ENCODE measurements at regions not wholly inside any gene's neighbourhood (a gene's known extent, or its start where the extent isn't known, plus 50 kb on each side); places are given as distances from the start of the nearest gene placed in this dataset.

- ATAC-seq (ENCODE audit: low read depth) (no peak), DNase-seq (ENCODE audit: low spot score) (no peak)
- H3K27ac ChIP-seq (ENCODE audit: poor library complexity, severe bottlenecking) = no peak overlapping the region
- peaks cover 5% of the 10 kb centered on the region for H3K4me1 ChIP-seq (ENCODE audit: insufficient read depth, poor library complexity, severe bottlenecking)
- no peak for TF ChIP-seq CTCF (IDR thresholded peaks at IDR 0.05; ENCODE audit: poor library complexity, severe bottlenecking)
- no peaks in the 10 kb centered on the region for H3K36me3 ChIP-seq (ENCODE audit: low read depth)
- H3K4me3 ChIP-seq (ENCODE audit: severe bottlenecking) = no peak overlapping the region
- no peaks in the 10 kb centered on the region for H3K9me3 ChIP-seq (ENCODE audit: severe bottlenecking)
- no peaks in the 10 kb centered on the region for H3K27me3 ChIP-seq (ENCODE audit: insufficient read depth, poor library complexity, severe bottlenecking)
Observed at GRCh38 chr1:57820356-57821095, 396.7 kb upstream of the DAB1 start.

- ATAC-seq (ENCODE audit: low read depth) (no peak), DNase-seq (ENCODE audit: low spot score) (no peak)
- Histone ChIP-seq H3K4me3 (ENCODE audit: severe bottlenecking) (no peak overlapping the region), H3K27ac (ENCODE audit: poor library complexity, severe bottlenecking) (no peak overlapping the region), H3K9me3 (ENCODE audit: severe bottlenecking) (no peaks in the 10 kb centered on the region), H3K36me3 (ENCODE audit: low read depth) (no peaks in the 10 kb centered on the region), H3K4me1 (ENCODE audit: insufficient read depth, poor library complexity, severe bottlenecking) (peaks cover 5% of the 10 kb centered on the region), H3K27me3 (ENCODE audit: insufficient read depth, poor library complexity, severe bottlenecking) (no peaks in the 10 kb centered on the region)
- TF ChIP-seq CTCF (IDR thresholded peaks at IDR 0.05; ENCODE audit: poor library complexity, severe bottlenecking) = no peak
Observed at GRCh38 chr1:57819893-57820292, 396.0 kb upstream of the DAB1 start.

- Histone ChIP-seq H3K27ac (ENCODE audit: poor library complexity, severe bottlenecking) (no peak overlapping the region), H3K9me3 (ENCODE audit: severe bottlenecking) (no peaks in the 10 kb centered on the region), H3K36me3 (ENCODE audit: low read depth) (no peaks in the 10 kb centered on the region), H3K4me1 (ENCODE audit: insufficient read depth, poor library complexity, severe bottlenecking) (no peaks in the 10 kb centered on the region), H3K4me3 (ENCODE audit: severe bottlenecking) (no peak overlapping the region), H3K27me3 (ENCODE audit: insufficient read depth, poor library complexity, severe bottlenecking) (no peaks in the 10 kb centered on the region)
- no peak for TF ChIP-seq CTCF (IDR thresholded peaks at IDR 0.05; ENCODE audit: poor library complexity, severe bottlenecking)
- no peak for DNase-seq (ENCODE audit: low spot score)
- no peak for ATAC-seq (ENCODE audit: low read depth)
Observed at GRCh38 chr1:57803586-57803985, 379.7 kb upstream of the DAB1 start.

- DNase-seq (ENCODE audit: low spot score) (no peak), ATAC-seq (ENCODE audit: low read depth) (no peak)
- no peak overlapping the region for H3K4me3 ChIP-seq (ENCODE audit: severe bottlenecking)
- no peaks in the 10 kb centered on the region for H3K27me3 ChIP-seq (ENCODE audit: insufficient read depth, poor library complexity, severe bottlenecking)
- H3K4me1 ChIP-seq (ENCODE audit: insufficient read depth, poor library complexity, severe bottlenecking) = peaks cover 4% of the 10 kb centered on the region
- no peak overlapping the region for H3K27ac ChIP-seq (ENCODE audit: poor library complexity, severe bottlenecking)
- H3K9me3 ChIP-seq (ENCODE audit: severe bottlenecking) = no peaks in the 10 kb centered on the region
- no peak for TF ChIP-seq CTCF (IDR thresholded peaks at IDR 0.05; ENCODE audit: poor library complexity, severe bottlenecking)
- H3K36me3 ChIP-seq (ENCODE audit: low read depth) = no peaks in the 10 kb centered on the region
Observed at GRCh38 chr1:57800376-57800775, 376.5 kb upstream of the DAB1 start.

GRCh38 chr1:57799490-57800115 lies 375.7 kb upstream of the DAB1 start:
- no peak for DNase-seq (ENCODE audit: low spot score)
- H3K27ac ChIP-seq (ENCODE audit: poor library complexity, severe bottlenecking) = no peak overlapping the region
- no peak for TF ChIP-seq CTCF (IDR thresholded peaks at IDR 0.05; ENCODE audit: poor library complexity, severe bottlenecking)
- H3K27me3 ChIP-seq (ENCODE audit: insufficient read depth, poor library complexity, severe bottlenecking) = no peaks in the 10 kb centered on the region
- H3K4me1 ChIP-seq (ENCODE audit: insufficient read depth, poor library complexity, severe bottlenecking) = peaks cover 4% of the 10 kb centered on the region
- H3K36me3 ChIP-seq (ENCODE audit: low read depth) = no peaks in the 10 kb centered on the region
- ATAC-seq (ENCODE audit: low read depth) = no peak
- no peak overlapping the region for H3K4me3 ChIP-seq (ENCODE audit: severe bottlenecking)
- H3K9me3 ChIP-seq (ENCODE audit: severe bottlenecking) = no peaks in the 10 kb centered on the region
